ENCODE measurements at regions not wholly inside any gene's neighbourhood (a gene's known extent, or its start where the extent isn't known, plus 50 kb on each side); places are given as distances from the start of the nearest gene placed in this dataset.

DNA sequence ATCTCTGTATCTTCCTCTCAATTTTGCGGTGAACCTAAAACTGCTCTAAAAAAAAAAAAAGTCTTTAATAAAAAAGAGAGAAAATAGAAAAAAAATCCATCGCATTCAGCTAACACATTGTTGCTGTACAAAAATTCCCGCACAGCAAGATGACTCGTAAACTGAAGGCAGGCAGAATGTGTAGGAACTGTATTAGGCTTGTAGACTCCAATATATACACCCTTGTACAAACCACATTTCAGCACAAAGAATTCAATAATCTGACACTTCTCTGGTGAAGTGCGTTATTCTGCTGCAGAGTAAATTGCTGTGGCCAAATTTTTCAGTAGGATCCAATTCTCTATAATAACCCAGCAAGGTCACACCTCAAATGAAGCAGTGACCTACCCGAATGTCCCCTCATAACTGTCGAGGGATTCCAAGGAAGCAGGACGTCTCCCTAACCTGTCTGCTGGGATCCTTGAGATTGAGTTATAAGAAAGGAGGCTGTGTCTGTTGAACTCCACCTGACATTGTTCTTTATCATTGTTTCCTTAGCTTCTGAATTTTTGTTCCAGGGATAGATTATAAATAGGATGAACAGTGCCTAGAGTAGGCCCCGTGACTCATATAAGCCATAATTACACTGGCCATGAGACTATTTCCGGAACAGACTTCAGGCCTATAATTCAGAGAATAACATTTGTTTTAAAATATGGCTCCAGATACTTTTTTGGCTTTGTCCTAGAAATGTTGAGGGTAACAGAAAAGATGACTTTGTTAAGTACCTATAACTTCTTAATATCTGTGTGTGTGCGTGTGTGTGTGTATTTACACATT lies 348.3 kb downstream of the PCDH7 start:
- DNase-seq: no peak

GRCh38 chr4:31069151-31069550 lies 349.0 kb downstream of the PCDH7 start:
- DNase-seq: no peak

- no peak for DNase-seq
Observed at GRCh38 chr4:31071508-31072486, 351.6 kb downstream of the PCDH7 start.

GRCh38 chr4:31075969-31076368 lies 355.8 kb downstream of the PCDH7 start:
- no peak for DNase-seq

GRCh38 chr4:31078661-31079060 lies 358.5 kb downstream of the PCDH7 start:
- DNase-seq: no peak

GRCh38 chr4:31080887-31081286 lies 360.7 kb downstream of the PCDH7 start:
- DNase-seq: no peak

- no peak for DNase-seq
Observed at GRCh38 chr4:31081366-31081765, 361.2 kb downstream of the PCDH7 start.

DNA sequence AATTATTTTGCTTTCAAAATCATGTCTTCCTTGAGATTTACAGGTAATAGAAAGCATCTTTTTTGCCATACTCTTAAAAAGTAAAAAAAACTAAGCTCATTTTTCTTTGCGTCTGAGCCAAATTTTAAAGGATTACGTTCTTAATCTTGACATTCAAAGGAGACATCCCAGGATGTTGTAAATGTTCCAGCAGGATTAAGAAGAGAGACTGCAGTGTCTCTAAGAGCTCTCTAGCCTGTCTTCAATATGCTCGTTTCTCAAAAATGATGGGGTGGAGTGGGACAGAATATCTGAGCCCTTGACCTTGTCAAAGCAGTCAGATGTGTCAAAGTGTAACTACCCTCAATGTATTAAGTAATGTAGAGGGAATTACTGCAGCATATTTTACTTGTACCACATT lies 363.3 kb downstream of the PCDH7 start:
- no peak for DNase-seq

DNA sequence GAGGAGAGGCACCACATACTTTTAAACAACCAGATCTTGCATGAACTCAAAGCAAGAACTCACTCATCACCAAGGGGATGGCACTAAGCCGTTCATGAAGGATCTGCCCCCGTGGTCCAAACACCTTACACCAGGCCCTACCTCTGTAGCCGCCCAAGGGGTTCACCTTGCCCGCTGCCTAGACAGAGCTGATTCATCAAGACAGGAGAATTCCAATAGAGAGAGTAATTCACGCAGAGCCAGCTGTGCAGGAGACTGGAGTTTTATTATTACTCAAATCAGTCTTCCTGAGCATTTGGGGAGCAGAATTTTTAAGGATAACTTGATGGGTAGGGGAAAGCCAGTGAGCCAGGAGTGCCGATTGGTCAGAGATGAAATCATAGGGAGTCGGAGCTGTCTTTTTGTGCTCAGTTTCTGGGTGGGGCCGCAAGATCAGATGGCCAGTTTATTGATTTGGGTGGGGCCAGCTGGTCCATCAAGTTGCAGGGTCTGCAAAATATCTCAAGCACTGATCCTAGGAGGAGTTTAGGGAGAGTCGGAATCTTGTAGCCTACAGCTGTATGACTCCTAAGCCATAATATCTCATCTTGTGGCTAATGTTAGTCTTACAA lies 364.7 kb downstream of the PCDH7 start:
- DNase-seq: no peak

DNA sequence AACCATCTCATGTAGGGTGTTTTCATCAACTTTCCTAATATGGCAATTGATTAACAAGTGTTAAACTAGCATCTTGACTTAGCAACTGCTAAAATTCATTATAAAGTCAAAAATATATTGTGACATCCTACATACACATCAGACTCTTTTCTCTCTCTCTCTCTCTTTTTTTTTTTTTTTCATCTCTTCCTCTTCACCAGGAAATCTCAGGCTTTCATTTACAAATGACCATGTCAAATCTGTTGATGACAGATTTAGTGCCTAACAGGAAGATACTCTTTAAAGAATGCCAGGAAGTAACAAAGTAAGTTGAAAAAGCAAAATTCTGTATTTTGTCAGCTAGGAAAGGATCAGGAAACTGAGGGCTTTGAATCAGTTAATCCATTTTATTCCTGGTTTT lies 365.5 kb downstream of the PCDH7 start:
- no peak for DNase-seq

- DNase-seq: no peak
Observed at GRCh38 chr4:31086756-31087330, 366.7 kb downstream of the PCDH7 start.

DNA sequence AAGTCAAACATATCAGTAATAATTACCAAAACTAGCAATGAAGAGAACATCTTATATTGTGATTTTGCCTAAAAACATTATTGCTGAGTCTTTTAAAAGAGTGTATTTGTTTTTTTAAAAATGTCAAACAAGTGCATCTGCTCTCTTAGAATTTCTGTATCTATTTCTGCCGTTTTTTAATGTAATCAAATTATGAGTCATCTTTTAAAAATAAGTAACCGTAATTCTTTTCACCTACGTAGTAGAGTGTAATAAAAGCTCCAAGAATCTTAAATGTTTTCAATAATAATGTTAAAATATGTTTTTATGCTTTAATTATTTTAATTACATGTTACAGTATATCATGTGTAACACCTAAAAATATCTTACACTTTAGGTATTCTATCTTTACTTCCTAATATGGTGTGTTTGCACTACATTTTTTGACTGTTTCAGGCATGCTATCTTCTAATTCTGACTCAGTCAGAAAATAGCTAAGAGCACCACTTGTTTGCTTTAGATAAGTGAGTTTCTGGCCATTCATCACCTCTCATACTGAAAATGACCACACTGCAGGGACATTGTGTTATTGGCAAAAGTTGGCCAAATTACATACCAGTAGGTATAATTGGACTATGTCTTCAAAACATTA lies 368.5 kb downstream of the PCDH7 start:
- no peak for DNase-seq

DNA sequence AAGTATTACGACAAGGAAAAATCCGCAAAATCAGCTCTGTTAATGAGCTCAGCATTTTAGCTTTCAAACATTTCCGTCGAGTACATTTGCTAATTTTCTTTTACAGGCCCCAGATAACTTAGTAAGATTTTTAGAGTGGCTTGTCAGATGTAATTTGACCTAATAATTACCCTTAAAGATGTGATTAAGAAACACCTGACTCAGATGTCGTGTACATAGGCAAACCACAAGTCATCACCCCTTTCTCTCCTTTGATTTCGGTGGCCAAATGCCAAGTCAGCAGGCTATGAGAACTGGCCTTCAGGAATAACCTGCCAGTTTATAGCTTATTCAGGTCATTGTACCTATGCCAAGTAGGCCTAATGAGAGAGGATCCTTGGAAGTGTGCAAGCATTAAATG lies 369.6 kb downstream of the PCDH7 start:
- DNase-seq: no peak

DNA sequence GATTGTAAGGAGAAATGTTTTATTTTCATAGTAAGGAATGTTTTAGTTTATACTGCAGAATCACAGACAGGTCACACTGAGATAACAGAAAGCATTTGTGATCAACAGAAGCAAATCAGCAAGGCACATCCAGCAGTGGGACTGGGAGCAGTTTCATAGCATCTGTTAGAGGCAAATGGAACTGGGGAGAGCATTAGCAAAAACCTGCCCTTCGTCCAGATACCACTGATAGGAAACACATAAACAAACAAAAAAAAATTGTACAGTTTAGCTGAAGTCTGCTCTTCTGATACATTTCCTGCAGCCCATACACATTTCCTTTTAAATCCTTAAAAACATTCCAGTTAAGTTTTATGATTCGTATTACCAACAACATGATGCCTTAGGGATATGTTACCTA lies 374.3 kb downstream of the PCDH7 start:
- no peak for DNase-seq

GRCh38 chr4:31097999-31098398 lies 377.8 kb downstream of the PCDH7 start:
- no peak for DNase-seq

- DNase-seq: no peak
Observed at GRCh38 chr4:31100536-31100935, 380.4 kb downstream of the PCDH7 start.

DNA sequence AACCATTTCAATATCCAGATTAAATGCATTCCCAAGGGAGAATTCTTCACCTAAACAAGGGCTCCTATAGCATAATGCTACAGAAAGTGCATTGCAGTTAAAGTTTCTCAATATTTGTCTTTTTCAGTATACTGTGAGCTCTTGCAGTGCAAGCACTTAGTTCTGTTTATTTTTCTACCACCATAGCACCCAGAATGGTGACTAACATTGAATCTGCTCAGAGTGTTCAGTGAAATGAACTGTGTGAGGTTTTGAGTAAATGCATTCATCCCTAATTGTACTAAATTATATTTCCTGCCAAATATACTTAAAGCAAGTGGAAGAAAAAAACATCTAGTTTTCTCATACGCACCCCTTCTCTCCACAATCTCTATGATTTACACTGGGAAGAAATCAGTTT lies 383.9 kb downstream of the PCDH7 start:
- no peak for DNase-seq

GRCh38 chr4:31104577-31104976 lies 384.4 kb downstream of the PCDH7 start:
- DNase-seq: no peak

DNA sequence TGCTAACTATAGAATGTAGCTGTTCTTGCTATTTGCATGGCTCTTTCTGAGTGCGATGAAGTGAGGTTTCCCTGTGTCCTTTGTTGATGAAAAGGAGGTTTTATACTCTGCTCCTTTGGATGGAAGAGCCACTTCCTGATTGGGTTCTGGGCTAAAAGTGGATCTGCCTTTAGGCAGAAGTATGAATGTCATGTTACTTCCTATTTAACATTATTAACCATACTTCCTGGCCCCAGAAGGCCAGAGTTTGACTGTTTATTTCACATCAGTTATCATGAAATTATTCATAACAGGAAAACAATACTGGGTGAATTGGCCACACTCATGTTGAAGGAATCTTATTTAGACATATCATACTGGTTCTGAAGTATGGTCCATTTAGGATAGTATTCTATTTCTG lies 386.2 kb downstream of the PCDH7 start:
- no peak for DNase-seq

GRCh38 chr4:31107362-31107761 lies 387.2 kb downstream of the PCDH7 start:
- no peak for DNase-seq

- no peak for DNase-seq
Observed at GRCh38 chr4:31108762-31109161, 388.6 kb downstream of the PCDH7 start.

DNA sequence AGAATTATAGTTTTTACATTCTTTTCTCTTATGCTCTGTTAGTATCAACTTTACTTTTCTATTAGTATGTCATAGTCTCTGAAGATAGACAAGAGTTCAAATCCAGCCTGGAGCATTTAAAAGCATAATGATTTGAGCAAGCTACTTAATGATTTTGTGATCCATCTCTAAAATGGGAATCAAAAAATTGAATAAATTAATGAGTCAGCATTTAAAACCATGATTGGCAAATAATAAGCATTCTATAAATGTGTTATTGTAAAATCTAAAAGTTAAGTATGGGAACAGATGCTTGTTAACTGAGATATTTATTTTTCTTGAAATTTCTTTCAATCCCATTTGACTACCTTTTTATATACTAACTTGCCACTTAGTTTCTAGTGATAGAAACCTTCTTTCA lies 391.6 kb downstream of the PCDH7 start:
- DNase-seq: no peak

DNA sequence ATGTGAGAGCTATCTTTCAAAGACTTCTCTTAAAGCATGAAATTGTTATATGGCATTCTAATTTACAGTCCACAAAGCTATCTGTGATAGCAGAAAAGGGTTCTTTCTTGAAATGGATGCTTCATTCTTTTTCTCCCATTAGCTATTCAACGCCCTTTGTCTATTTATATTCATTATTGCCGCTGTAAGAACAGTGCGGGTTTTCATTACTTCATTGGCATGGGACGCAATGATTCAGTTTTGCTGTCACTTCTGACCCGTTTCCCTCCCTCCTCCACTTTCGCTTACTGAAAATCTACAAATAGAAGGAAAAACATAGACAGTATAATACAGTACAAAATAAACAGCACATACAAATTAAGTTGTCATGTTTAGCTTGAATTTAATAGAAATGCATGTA lies 394.6 kb downstream of the PCDH7 start:
- no peak for DNase-seq

All from activated CD4-positive, alpha-beta T cell treated with anti-CD3 and anti-CD28 coated beads, Interleukin-10, Interleukin-2, amounts not matched to agents 100 ng/mL and 50 ng/mL, durations not matched to agents 16 hours and 8 hours (primary cell).